Esophagus muscularis mucosa (tissue), 4 donors: ENCODE measurements at regions not wholly inside any gene's neighbourhood (a gene's known extent, or its start where the extent isn't known, plus 50 kb on each side); places are given as distances from the start of the nearest gene placed in this dataset.

Experiments used
- DNase-seq: peaks from one replicate; pipeline ENCODE4 v3.0.0-alpha.2; 2017; ENCODE audit errors: extremely low spot score
- H3K27ac ChIP-seq, 4 donors: fragments of 200-600 bp; sonication (generic); replicated peaks in 1 of 4; 1 replicate in 3 of 4; 2 replicates in 1 of 4; pipeline ENCODE4 v1.5.1; 2016 to 2019; ENCODE audit warnings: mild to moderate bottlenecking in 1 of 4
- H3K27me3 ChIP-seq, 4 donors: fragments of 200-600 bp; sonication (generic); one replicate each; pipeline versions ENCODE4 v1.5.1 to v1.6.0; 2016 to 2019
- H3K36me3 ChIP-seq, 4 donors: fragments of 200-600 bp; sonication (generic); one replicate each; pipeline ENCODE4 v1.5.1; 2016 to 2019
- H3K4me1 ChIP-seq, 4 donors: fragments of 200-600 bp; sonication (generic); one replicate each; pipeline ENCODE4 v1.5.1; 2016 to 2019
- H3K4me3 ChIP-seq, 4 donors: fragments of 200-600 bp; sonication (generic); 1 replicate in 2 of 4; 2 replicates in 2 of 4; pipeline ENCODE4 v1.5.1; 2016 to 2019; ENCODE audit warnings: mild to moderate bottlenecking in 4 of 4, moderate library complexity in 1 of 4
- H3K9me3 ChIP-seq, 4 donors: fragments of 200-600 bp; sonication (generic); 1 replicate in 3 of 4; 2 replicates in 1 of 4; pipeline ENCODE4 v1.5.1; 2016 to 2019
- CTCF ChIP-seq, 3 experiments: fragments of 200-600 bp in 2 of 3; fragments of 450-650 bp in 1 of 3; sonication (generic) in 2 of 3; IDR thresholded peaks; one replicate each; pipeline ENCODE4 v1.5.1; 2017 to 2019; ENCODE audit warnings: antibody characterized with exemption in 3 of 3, mild to moderate bottlenecking in 2 of 3, moderate library complexity in 1 of 3
- EP300 ChIP-seq: sonication (generic); formaldehyde crosslinking; IDR thresholded peaks from one replicate; pipeline ENCODE4 v1.6.1; 2017; ENCODE audit warnings: antibody characterized with exemption
- POLR2A ChIP-seq: fragments of 450-650 bp; IDR thresholded peaks from one replicate; pipeline ENCODE4 v1.6.1; 2017; ENCODE audit warnings: antibody characterized with exemption, moderate library complexity, mild to moderate bottlenecking, low read depth
- POLR2AphosphoS5 ChIP-seq, 2 donors: sonication (generic); formaldehyde crosslinking; IDR thresholded peaks; one replicate each; pipeline ENCODE4 v1.6.1; 2017; ENCODE audit warnings: antibody characterized with exemption in 2 of 2
- WGBS: methylation state at CpG from one replicate; pipeline ENCODE4 v1.1.5; 2018; 5-methylcytosine and 5-hydroxymethylcytosine counted together
- intact Hi-C: fragments of 100-400 bp; cut with DNase I; formaldehyde crosslinking; loops from one replicate; pipeline ENCODE4 v1.15.1; 2023

- no peak overlapping the region for H3K4me3 ChIP-seq
- no peaks in the 10 kb centered on the region for H3K36me3 ChIP-seq
- no peak for TF ChIP-seq CTCF (IDR thresholded peaks at IDR 0.05)
- no peak for TF ChIP-seq EP300
- TF ChIP-seq POLR2A: no peak
- TF ChIP-seq POLR2AphosphoS5 (IDR thresholded peaks at IDR 0.05): no peak
- WGBS: 91% methylated on average over 18 of the region's 18 CpGs
- intact Hi-C loops: no loop called here
- DNase-seq: no peak
- H3K9me3 ChIP-seq: no peaks in the 10 kb centered on the region
- no peak overlapping the region for H3K27ac ChIP-seq
- H3K4me1 ChIP-seq: no peaks in the 10 kb centered on the region
- H3K27me3 ChIP-seq: no peaks in the 10 kb centered on the region
Measured at GRCh38 chr11:81421251-81421860, 1312.3 kb downstream of the FAM181B start.

GRCh38 chr11:81420668-81421250 lies 1312.9 kb downstream of the FAM181B start:
- H3K9me3 ChIP-seq: no peaks in the 10 kb centered on the region
- no peaks in the 10 kb centered on the region for H3K4me1 ChIP-seq
- DNase-seq: no peak
- intact Hi-C loops: no loop called here
- no peaks in the 10 kb centered on the region for H3K36me3 ChIP-seq
- H3K4me3 ChIP-seq: no peak overlapping the region
- TF ChIP-seq CTCF (IDR thresholded peaks at IDR 0.05) (no peak), POLR2AphosphoS5 (IDR thresholded peaks at IDR 0.05) (no peak), POLR2A (no peak), EP300 (no peak)
- no peaks in the 10 kb centered on the region for H3K27me3 ChIP-seq
- 70% methylated on average over 3 of the region's 3 CpGs for WGBS
- H3K27ac ChIP-seq: no peak overlapping the region

- intact Hi-C loops: no loop called here
- Histone ChIP-seq H3K9me3 (no peaks in the 10 kb centered on the region), H3K27me3 (no peaks in the 10 kb centered on the region), H3K4me1 (no peaks in the 10 kb centered on the region), H3K4me3 (no peak overlapping the region), H3K27ac (no peak overlapping the region), H3K36me3 (no peaks in the 10 kb centered on the region)
- no peak for TF ChIP-seq POLR2AphosphoS5 (IDR thresholded peaks at IDR 0.05)
- TF ChIP-seq POLR2A: no peak
- no peak for TF ChIP-seq EP300
- TF ChIP-seq CTCF (IDR thresholded peaks at IDR 0.05): no peak
- no peak for DNase-seq
- 71% methylated on average over 2 of the region's 2 CpGs for WGBS
Measured at GRCh38 chr11:81397316-81397715, 1336.3 kb downstream of the FAM181B start.

- no peaks in the 10 kb centered on the region for H3K27me3 ChIP-seq
- DNase-seq: no peak
- no peaks in the 10 kb centered on the region for H3K9me3 ChIP-seq
- 63% methylated on average over 2 of the region's 2 CpGs for WGBS
- intact Hi-C loops: no loop called here
- TF ChIP-seq EP300: no peak
- no peak for TF ChIP-seq CTCF (IDR thresholded peaks at IDR 0.05)
- TF ChIP-seq POLR2AphosphoS5 (IDR thresholded peaks at IDR 0.05): no peak
- TF ChIP-seq POLR2A: no peak
- no peaks in the 10 kb centered on the region for H3K36me3 ChIP-seq
- H3K4me3 ChIP-seq: no peak overlapping the region
- H3K27ac ChIP-seq: no peak overlapping the region
- H3K4me1 ChIP-seq: no peaks in the 10 kb centered on the region
Measured at GRCh38 chr11:81394311-81394710, 1339.4 kb downstream of the FAM181B start.

GRCh38 chr11:81388326-81388725 lies 1345.3 kb downstream of the FAM181B start:
- Histone ChIP-seq H3K4me1 (no peaks in the 10 kb centered on the region), H3K36me3 (no peaks in the 10 kb centered on the region), H3K27me3 (no peaks in the 10 kb centered on the region), H3K4me3 (no peak overlapping the region), H3K27ac (no peak overlapping the region), H3K9me3 (no peaks in the 10 kb centered on the region)
- DNase-seq: no peak
- intact Hi-C loops: no loop called here
- TF ChIP-seq CTCF (IDR thresholded peaks at IDR 0.05) (no peak), POLR2A (no peak), POLR2AphosphoS5 (IDR thresholded peaks at IDR 0.05) (no peak), EP300 (no peak)
- 70% methylated on average over 3 of the region's 3 CpGs for WGBS
